NCI-H1694 treated with DMSO at 0.1 percent for 48 hours (cell line): ENCODE measurements at regions not wholly inside any gene's neighbourhood (a gene's known extent, or its start where the extent isn't known, plus 50 kb on each side); places are given as distances from the start of the nearest gene placed in this dataset.

Experiments
- DNase-seq: peaks from one replicate; lab custom pipeline; 2025; lab: John Stamatoyannopoulos, UW

DNA sequence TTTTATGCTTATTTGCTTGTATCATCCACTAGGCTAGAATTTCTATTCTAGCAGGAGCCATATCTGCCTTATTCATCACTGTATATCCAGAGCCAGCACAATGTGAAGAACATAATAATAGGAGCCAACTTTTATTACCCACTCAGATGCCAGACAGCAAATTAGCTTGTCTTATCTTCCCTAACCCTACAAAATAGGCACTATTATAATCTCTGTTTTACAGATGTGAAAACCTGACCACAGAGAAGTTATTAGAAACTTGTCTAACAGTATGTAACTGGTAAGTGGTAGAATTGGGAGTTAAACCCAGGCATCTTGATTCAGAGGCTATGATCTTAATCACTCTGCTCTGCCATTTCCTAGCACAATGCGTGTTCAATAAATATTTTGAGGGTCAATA, 579.5 kb downstream of the CAAP1 start:
- no peak for DNase-seq

DNA sequence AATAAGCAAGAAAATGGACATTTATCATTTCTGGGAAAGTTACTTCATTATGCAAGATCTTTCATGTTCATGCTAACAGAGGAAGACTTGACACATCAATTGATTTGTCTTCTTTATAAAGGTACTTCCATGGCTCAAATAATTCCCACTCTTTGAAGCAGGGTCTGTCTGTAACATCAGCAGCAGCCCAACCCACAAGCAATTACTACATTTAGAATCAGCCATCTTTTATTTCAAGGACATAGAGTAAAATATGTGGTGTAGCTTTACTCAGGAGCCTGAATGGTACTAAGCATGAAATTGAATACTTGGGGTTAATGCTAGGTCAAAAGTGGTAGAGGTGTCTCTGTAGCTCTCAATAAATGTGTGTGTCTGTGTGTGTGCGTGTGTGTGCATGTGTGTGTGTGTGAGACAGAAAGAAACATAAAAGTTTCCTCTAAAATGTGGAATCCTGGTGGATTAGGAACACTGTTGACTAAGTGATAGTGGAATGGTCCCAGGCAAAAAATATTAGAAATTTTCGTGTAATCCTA, 581.1 kb downstream of the CAAP1 start:
- no peak for DNase-seq

DNA sequence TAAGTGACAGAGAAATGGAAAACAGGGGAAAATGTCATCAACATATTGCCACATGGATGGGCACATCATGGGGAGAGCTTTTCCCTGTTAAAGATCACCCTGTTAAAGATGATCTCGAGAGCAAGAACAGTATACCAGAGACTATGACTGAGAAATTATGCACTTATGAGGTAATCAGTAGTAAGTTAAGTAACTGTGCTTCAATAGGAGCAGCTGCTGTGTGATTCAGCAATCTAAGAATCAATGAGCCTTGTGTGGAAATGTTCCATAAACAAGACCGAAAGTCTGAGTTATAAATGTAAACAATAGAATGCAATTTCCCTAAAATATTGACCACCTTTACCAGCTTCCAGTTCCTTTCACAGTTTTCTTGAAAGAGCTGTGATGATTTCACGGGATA, 582.3 kb downstream of the CAAP1 start:
- DNase-seq: no peak

DNA sequence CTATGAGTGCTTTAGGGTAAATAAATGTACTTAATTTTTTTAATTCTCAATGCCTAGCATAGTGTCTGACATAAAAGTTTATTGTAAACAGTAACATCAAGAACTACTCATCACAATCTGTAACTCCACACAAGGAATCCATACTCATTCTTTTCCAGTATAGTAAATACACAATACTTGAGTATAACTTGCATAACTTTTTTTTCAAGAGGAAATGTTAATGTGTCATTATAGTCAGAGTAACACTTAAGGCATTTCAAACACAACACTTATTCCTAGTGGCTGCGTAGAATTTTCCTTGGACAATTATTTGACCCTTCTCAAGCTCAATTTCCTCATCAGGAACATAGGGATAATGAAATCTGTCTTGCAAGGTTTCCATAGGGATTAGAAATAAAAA, 584.3 kb downstream of the CAAP1 start:
- no peak for DNase-seq

DNA sequence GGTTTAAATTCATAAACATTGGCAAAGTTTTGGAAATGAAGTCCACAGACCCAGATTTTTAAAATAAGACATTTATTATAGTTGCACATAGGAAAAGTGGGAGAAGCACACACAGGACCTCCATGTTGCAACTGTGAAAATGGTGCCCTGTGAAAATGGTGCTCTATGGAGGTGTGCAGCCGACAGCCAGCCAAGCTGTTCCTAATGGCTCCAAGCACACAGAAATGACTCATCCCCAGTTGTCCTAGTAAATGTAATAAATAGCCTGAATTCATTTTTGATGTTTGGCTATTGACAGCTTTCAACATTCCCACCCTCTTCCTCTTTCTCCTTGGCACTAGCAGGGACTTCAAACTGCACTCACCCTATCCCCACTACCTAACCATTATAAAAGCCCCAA, 590.9 kb downstream of the CAAP1 start:
- DNase-seq: no peak

DNA sequence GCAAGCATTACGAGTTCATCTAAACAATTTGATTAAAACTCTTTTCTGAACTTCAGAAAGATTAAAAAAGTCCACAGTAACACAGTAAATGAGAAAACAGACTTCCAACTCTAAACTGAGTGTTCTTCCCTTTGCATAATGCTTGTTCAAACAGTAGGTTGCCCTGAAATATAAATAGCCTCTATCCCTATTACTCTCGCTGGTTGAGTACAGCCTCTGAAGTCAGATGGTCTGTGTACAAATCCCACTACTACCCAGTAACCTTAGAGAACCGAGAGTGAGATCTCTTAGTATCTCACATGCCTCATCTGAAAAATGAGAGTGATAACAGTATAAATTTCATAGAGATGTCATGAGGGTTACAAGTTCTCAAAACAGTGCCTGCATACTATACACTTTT, 591.6 kb downstream of the CAAP1 start:
- no peak for DNase-seq

DNA sequence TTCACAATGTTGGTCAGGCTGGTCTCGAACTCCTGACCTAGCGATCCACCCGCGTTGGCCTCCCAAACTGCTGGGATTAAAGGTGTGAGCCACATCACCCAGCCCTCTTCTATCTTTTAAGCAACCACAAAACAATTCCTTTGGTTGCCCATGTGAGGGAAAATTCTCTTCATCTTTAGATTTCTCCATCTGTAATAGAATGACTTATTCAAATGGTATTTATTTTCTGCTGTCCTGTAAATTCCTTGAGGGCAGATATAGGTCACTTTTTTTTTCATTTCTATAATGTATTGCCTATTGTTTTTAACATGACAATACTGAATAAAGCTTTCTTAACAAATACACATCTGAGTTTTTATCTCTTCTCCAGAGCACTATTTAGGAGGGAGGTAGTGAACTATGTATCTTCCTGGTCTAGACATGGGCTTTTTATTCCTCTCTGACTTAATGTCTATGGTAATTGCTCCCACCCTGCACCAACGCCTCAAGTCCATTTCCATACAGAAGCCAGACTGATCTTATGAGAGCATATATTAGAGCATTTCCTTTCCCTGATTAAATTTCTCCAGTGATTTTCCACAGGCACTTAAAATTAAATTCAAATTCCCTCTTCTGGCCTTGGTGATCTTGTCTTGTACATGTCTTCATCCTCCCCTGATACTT, 595.6 kb downstream of the CAAP1 start:
- DNase-seq: no peak

DNA sequence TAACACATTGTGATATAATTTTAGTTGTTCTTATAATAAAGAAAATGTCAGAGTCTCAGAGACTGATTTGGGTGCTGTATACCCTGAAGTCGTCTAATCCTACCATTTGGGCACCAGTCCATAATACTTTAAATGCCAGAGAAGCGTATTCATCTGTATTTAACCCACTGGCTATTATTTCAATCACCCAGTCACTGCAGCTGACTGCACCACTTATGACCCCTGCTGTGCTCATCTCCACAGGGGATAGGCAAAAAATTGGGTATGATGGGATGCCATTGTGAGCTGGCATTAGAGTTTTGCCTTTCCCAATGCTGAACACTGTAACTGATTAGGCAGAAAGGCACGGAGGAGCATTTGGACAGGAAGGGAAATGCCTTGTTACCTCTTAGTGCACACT, 599.7 kb downstream of the CAAP1 start:
- no peak for DNase-seq

DNA sequence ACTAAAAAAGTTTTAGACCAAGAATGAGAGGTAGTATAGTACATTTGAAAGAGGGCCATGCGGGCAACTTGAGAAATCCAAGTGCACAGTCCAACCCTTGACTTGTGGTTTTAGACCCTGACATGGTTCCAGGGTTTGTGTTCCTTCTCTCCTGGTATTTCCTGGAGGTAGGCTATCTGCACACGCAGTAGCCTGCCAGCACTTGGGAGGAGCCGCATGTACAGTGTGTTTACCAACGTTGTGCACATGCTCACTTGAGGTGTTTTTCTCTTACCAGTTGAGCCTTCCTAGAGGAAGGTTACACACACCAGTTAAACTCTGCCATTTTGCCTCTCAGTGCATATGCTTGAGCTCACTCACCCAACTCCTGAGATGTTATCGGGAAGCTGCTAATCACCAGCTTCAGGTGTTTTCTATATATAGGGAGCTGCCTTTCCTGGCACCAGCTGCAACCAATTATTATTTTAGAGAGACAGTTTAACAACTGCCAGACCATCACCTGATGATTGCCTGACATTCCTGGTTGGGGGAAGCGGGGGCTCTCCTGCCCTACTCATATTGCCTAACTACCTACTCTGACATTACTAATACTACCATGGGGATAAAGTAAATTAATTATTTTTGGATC, 593.4 kb upstream of the TUSC1 start:
- DNase-seq: no peak

DNA sequence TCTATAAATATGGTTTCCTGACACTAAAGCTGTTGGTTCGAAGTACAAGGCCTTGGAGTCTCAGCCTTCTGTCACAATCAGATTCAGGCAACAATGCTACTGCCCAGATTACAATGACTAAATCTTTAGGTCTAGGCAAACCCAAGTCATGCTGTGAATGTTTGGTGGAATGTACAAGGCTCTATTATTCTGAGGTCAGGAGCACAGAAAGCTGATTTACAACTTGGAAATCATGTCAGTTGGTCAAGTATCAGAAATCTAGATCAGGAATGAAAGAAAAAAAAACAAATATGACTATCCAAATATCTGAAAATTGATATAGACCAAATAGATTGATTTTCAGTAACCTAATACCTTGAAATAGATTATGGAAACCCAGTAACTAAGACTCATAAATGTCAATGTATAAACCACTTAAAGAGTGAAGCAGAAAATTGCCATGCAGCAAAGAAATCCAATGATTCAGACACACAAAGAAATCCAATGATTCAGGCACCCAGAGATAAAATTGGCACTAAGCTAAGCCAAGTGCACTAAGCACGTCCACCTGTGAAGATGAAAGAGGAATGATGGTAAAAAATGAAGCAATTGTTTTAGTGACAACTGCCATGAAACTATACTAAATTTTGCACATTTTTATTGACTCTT, 588.0 kb upstream of the TUSC1 start:
- no peak for DNase-seq

DNA sequence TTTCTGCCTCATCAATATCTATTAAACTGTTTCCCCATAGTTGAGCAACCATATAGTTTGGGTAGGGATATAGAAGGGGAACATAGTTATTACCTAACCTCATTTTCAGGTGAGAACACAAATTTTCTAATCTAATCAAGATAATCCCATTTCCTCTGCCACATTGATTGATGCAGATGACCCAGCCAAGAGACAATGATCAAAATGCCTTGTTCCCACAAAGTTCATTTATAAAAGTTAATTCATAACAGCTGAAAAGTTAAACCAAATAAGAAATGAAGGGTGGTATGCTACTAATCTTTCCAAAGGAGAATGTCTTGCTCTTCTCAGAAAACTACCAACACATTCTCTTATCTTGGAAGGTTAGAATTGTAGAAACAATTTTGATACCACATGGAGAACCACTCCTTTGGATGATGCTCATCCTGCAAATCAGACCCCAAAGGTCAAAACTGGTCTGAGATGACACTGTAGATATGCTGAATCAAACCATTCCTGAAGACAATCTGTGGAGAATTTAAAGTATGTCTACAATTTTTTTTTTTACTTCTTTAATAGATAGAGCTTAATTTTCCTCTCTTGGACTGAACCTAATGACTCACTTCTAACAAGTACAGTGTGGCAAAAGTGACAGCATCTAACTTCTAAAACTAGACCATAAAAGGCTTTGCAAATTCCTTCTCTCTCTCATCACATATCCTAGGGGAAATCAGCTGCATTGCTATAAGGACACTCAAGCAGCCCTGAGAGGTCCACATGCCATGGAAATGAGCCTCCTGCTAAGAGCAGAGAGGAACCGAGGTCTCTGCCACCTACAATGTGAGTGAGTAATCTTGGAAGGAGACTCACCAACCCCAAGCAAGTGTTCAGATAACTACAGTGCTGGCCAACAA, 586.7 kb upstream of the TUSC1 start:
- no peak for DNase-seq

DNA sequence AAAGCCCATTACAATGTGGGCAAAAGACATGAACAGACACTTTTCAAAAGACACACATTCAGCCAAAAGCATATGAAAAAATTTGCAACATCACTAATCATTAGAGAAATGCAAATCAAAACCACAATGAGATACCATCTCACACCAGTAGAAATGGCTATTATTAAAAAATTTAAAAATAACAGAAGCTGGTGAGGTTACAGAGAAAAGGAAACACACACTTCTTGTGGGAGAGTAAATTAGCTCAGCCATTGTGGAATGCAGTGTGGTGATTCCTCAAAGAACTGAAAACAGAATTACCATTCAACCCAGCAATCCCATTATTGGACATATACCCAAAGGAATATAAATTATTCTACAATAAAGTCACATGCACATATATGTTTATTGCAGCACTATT, 585.2 kb upstream of the TUSC1 start:
- DNase-seq: no peak

DNA sequence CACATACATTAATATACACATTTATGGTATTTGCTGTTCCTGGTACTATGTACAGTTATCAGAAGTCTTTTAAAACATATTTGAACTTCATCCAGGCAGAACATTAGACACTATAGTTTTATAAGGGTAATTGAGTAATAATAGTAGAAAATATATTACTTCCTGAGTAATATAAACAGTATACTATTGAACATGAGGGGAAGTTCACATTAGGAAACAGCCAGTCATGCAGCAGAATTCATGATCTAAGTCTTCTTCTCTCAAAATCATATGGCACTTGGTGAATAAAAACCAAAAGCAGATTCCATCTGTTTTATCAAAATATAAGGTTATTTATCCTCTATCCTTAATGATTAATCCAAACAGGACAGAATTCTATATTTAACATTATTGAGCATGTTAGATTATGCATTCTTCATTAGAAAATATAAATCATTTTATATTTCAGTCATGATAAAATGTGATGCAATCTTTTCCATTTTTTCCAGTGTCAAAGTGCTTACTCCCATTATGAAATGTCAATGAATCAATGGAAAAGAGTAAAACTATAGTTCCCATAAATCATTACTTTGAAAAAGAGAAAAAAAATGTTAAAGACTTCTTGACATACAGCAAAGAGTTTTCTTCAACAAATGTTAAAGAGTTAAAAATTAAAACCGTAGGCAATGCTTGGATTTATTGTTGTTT, 584.3 kb upstream of the TUSC1 start:
- no peak for DNase-seq

DNA sequence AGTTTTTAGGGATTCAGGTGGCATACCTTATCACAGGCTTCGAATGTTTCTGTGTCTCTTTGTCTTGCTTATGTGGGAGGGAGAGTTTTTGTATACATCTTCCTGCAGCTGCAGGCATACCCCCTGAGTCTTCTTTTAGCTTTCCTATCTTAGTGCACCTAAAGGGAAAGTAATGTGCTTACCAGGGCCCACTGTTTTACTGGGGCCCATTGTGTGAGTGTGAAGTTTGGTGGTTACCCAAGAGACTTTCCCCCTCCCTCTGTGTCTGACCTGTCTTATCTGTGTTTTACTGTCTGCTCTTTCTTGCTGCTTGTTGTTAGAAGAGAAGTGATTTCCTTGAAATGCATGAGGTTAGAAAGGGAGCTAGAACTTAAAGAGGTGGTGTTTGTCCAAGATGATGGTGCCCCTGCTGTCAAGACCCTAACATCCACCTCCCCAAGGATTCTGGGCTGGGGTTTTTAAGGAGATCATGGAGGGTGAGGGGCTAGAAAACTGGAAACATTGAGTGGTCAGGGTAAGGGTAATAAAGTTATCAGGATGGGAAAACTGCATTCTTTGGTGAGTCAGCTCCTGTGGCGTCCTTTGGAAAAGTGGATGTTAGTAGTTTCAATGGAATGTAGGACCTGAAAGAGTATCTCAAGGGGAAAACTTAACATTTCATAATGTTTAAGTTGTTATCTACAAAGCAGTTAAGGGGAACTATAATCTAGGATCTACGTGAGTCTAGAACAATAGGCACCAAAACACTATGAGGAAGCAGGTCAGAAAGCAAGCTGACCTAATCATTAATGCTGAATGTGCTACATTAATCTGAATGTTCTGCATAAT, 583.5 kb upstream of the TUSC1 start:
- DNase-seq: no peak

DNA sequence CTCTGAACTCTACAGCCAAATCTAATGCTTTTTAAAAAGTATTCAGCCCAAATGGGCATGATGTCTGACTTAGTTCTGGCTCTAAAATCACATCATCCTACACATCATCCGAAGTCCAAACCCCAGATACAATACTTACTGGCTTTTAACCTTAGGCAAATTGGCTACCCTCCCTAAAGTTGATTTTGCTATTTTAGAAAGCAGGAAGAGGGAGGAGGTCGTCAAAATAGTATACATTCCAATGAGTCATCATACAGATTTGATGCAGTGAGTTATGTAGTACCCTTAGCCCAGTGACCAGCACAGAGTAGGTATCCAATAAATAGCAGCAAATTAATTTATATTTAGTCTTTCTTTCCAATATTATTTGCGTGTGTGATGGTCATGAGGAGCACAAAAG, 582.0 kb upstream of the TUSC1 start:
- no peak for DNase-seq

DNA sequence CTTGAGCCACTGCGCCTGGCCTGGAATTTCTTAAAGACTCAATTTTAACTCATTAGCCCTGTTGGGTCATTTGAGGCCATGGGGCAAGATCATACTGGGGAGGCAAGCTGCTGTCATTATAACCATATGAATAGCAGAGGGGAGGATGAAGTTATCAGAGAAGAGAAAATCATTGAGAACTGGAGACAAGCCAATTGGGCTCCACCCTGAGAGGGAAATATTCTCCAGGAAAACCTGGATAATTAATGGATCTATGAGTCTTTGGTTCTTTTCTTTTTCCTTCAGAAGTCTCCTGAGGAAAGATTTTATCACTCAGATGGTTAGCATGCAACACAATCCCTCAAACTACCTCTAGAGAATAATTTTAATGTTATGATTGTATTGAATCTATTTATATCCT, 569.6 kb upstream of the TUSC1 start:
- no peak for DNase-seq

DNA sequence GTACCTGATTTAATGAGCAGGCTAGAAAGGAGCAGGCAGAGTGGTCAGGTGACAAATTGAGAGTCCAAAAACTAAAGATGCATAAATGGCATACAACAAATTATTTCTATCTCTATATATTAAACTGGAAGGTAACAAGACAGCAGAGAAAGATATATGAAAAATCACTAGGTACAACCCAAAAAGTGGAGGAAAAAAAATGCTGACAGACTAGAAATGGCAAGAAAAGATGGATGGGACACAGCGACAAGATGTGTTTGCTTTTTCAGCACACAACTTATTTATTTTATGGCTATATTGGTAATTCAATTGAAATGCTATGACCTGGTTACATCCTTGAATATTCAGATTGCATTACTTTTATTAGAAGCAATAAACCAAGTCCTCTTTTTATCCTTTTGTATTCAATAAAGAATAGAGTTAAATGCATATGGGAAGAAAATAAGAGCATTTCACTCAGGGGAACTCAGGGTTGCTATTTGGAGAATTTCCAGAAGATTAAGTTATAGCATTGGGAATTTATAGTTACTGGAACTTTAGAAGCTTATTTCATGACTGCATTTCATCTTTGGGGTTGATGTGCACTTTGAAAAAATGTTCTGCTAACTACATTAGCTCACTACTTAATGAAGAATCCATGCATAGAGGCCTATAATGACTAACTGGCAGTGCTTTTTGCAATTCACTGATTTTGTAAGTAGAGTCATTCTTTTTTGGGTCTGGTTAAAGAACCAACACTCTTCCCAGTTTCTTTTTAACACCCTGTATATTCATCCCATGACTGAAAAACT, 566.6 kb upstream of the TUSC1 start:
- DNase-seq: no peak

DNA sequence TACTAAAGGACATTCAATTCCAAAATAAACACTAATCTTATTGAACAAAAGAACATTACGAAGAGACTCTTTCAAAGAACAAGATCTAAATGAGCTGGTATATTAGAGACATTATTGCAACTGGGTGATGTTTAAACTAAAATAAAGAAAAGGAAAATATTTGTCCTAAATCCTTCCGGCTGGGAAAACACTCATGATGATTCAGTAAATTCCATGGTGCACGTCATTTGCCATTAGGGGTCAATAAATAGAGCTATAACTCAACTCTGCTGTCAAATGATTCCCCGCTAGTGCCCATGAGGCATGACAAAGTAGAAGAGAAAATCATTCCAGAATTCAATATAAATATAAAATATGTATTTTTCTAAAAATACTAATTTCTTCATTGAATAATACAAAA, 565.5 kb upstream of the TUSC1 start:
- no peak for DNase-seq

DNA sequence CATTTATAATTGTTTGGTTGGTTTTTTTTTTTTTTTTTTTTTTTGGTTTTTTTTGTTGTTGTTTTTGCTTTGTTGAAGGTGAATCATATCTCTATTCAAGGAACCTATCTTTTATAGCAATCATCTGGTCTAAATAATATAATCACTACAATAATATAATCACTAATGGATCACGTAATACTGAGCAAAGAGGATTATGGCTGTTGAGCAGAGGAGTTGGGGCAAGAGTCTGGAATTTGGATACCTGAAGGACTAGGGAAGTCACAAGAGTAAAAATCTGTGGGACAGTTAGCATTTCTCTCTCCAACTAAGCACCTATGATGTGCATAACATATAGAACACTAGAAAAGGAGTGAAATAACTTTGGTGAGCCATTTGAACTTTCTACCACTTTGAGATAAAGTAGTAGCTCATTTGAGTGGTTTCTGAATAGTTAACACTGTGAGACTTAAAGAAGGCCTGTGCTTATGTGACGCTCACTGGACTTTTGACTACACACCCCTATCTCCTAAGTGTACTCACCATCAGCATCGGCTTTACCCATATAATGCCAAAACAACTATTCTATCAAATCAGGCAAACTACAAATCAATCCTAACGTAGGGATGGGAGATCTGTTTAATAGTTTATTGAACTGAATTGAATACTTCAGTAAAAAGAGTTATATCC, 564.9 kb upstream of the TUSC1 start:
- no peak for DNase-seq

DNA sequence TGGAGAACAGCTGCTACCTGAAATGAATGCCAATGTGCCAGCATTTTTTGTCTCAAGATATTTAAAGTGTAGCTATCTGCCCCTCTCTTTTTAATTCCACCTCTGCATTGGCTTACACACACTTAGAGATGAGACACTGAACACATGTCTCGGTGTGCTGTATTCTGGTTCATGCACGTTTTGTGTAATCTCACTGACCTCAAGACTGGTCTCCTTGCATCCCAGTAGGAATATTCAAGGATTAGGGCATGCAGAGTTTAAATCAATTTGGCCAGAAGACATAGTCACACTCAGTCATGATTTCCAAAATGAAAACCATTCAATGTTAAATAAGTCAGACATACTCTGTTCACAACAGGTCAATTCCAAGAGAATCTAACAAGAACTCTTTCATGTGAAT, 561.8 kb upstream of the TUSC1 start:
- DNase-seq: no peak
